ENCODE measurements at regions not wholly inside any gene's neighbourhood (a gene's known extent, or its start where the extent isn't known, plus 50 kb on each side); places are given as distances from the start of the nearest gene placed in this dataset.

GRCh38 chr20:20897145-20897544 lies 184.7 kb upstream of the RALGAPA2 start:
- Histone ChIP-seq H3K4me3 (no peak overlapping the region), H3K4me1 (peaks cover 0 to 6% (median 0%) of the 10 kb centered on the region in 10 experiments; a peak in 2 of 20 replicates), H3K27ac (no peak overlapping the region), H3K27me3 (no peaks in the 10 kb centered on the region), H3K9ac (no peak overlapping the region), H4K20me1 (no peaks in the 10 kb centered on the region), H3K4me2 (no peak overlapping the region), H3K9me3 (replicated peaks in 1 of 11) (peaks cover 0 to 8% (median 0%) of the 10 kb centered on the region in 11 experiments; a peak in 3 of 22 replicates), H3K36me3 (no peaks in the 10 kb centered on the region)
- no peak for TF ChIP-seq Cebpa-rat (IDR thresholded peaks at IDR 0.05)

DNA sequence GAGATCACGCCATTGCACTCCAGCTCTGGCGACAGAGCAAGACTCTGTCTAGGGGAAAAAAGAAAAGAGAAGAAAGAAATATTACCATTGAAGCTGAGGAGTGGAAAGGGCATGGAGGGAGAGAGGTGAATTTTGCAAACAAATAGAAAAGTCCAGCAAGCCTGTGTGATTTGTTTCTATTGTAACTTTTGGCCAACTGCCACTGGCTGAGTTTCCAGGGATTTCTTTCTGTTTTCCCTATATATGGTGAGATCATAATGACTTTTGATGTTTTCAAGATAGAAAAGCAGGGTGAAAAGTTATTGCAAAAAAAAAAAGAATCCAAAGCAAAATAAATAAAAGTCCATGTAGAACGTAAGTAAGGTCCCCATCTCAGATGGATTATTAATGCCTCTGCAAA lies 184.2 kb upstream of the RALGAPA2 start:
- no peaks in the 10 kb centered on the region for H3K27me3 ChIP-seq
- peaks cover 0 to 6% (median 0%) of the 10 kb centered on the region in 10 experiments; a peak in 2 of 20 replicates for H3K4me1 ChIP-seq
- TF ChIP-seq Cebpa-rat (IDR thresholded peaks at IDR 0.05), result no peak
- no peaks in the 10 kb centered on the region for H4K20me1 ChIP-seq
- H3K27ac ChIP-seq, result no peak overlapping the region
- peaks cover 0 to 8% (median 0%) of the 10 kb centered on the region in 11 experiments; a peak in 3 of 22 replicates for H3K9me3 ChIP-seq (replicated peaks in 1 of 11)
- H3K4me2 ChIP-seq, result no peak overlapping the region
- H3K36me3 ChIP-seq, result no peaks in the 10 kb centered on the region
- H3K4me3 ChIP-seq, result no peak overlapping the region
- H3K9ac ChIP-seq, result no peak overlapping the region

GRCh38 chr20:20895537-20895936 lies 183.1 kb upstream of the RALGAPA2 start:
- H3K27ac ChIP-seq, result no peak overlapping the region
- H3K9ac ChIP-seq, result no peak overlapping the region
- H4K20me1 ChIP-seq, result no peaks in the 10 kb centered on the region
- H3K4me2 ChIP-seq, result no peak overlapping the region
- no peak overlapping the region for H3K4me3 ChIP-seq
- no peak for TF ChIP-seq Cebpa-rat (IDR thresholded peaks at IDR 0.05)
- no peaks in the 10 kb centered on the region for H3K36me3 ChIP-seq
- H3K9me3 ChIP-seq (replicated peaks in 1 of 11), result peaks cover 0 to 8% (median 0%) of the 10 kb centered on the region in 11 experiments; a peak in 1 of 22 replicates
- no peaks in the 10 kb centered on the region for H3K27me3 ChIP-seq
- peaks cover 0 to 6% (median 0%) of the 10 kb centered on the region in 10 experiments; a peak in 2 of 20 replicates for H3K4me1 ChIP-seq

DNA sequence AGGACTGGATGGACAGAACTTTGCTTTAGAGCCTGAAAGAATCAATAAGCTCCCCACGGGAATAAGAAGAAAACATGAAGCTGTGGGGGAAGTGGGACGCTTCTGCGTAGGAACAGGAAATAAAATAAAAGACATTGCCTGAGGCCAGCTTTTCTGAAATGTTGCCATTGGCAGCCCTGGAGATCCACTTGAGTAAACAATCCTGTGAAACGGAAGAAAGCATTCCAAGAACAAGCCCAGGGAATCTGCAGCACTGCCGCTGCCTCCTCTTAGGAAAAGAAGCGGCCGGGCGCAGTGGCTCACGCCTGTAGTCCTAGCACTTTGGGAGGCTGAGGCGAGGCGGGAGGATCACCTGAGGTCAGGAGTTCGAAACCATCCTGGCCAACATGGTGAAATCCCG lies 182.3 kb upstream of the RALGAPA2 start:
- H3K36me3 ChIP-seq, result no peaks in the 10 kb centered on the region
- no peaks in the 10 kb centered on the region for H4K20me1 ChIP-seq
- no peak overlapping the region for H3K9ac ChIP-seq
- no peak for TF ChIP-seq Cebpa-rat (IDR thresholded peaks at IDR 0.05)
- H3K4me1 ChIP-seq, result peaks cover 0 to 6% (median 0%) of the 10 kb centered on the region in 10 experiments; a peak in 2 of 20 replicates
- H3K27ac ChIP-seq, result no peak overlapping the region
- H3K4me2 ChIP-seq, result peak overlapping the region in 2 of 11 experiments; percentile 2 to 8; a peak in 1 of 22 replicates
- H3K4me3 ChIP-seq, result no peak overlapping the region
- no peaks in the 10 kb centered on the region for H3K27me3 ChIP-seq
- H3K9me3 ChIP-seq (replicated peaks in 1 of 11), result peaks cover 0 to 8% (median 0%) of the 10 kb centered on the region in 11 experiments; a peak in 1 of 22 replicates

DNA sequence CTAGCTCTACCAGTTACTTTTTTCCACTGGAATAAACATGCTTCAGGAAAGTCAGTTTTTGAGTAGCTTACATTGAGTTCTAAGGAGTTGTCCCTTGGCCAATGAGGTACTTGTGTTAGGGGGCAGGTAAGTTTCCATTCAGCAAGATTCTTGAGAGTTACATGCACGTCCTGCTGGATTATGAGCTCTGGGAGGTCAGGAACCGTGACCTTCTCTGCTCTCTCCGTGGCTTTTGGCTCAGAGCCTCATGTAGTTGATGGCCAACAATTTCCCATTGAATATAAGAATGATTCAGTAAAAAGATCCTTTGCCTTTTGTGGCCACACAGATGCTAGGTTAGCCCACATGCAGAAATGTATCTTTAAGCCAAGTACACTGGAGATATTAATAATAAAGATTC lies 181.8 kb upstream of the RALGAPA2 start:
- H3K9me3 ChIP-seq (replicated peaks in 1 of 11), result peaks cover 0 to 8% (median 0%) of the 10 kb centered on the region in 11 experiments; a peak in 3 of 22 replicates
- peak overlapping the region in 2 of 11 experiments; percentile 2 to 8; a peak in 1 of 22 replicates for H3K4me2 ChIP-seq
- H3K27me3 ChIP-seq, result no peaks in the 10 kb centered on the region
- no peak overlapping the region for H3K9ac ChIP-seq
- no peak overlapping the region for H3K27ac ChIP-seq
- H4K20me1 ChIP-seq, result no peaks in the 10 kb centered on the region
- H3K4me3 ChIP-seq, result no peak overlapping the region
- H3K4me1 ChIP-seq, result peaks cover 0 to 6% (median 0%) of the 10 kb centered on the region in 10 experiments; a peak in 2 of 20 replicates
- H3K36me3 ChIP-seq, result no peaks in the 10 kb centered on the region
- no peak for TF ChIP-seq Cebpa-rat (IDR thresholded peaks at IDR 0.05)

- H3K4me1 ChIP-seq, result peaks cover 0 to 6% (median 0%) of the 10 kb centered on the region in 10 experiments; a peak in 2 of 20 replicates
- H3K27ac ChIP-seq, result no peak overlapping the region
- H3K4me3 ChIP-seq, result no peak overlapping the region
- H3K27me3 ChIP-seq, result no peaks in the 10 kb centered on the region
- no peak overlapping the region for H3K9ac ChIP-seq
- no peaks in the 10 kb centered on the region for H3K36me3 ChIP-seq
- H3K4me2 ChIP-seq, result no peak overlapping the region
- H4K20me1 ChIP-seq, result no peaks in the 10 kb centered on the region
- H3K9me3 ChIP-seq (replicated peaks in 1 of 11), result peaks cover 0 to 8% (median 0%) of the 10 kb centered on the region in 11 experiments; a peak in 3 of 22 replicates
- TF ChIP-seq Cebpa-rat (IDR thresholded peaks at IDR 0.05), result no peak
Measured at GRCh38 chr20:20892328-20892727, 179.9 kb upstream of the RALGAPA2 start.

DNA sequence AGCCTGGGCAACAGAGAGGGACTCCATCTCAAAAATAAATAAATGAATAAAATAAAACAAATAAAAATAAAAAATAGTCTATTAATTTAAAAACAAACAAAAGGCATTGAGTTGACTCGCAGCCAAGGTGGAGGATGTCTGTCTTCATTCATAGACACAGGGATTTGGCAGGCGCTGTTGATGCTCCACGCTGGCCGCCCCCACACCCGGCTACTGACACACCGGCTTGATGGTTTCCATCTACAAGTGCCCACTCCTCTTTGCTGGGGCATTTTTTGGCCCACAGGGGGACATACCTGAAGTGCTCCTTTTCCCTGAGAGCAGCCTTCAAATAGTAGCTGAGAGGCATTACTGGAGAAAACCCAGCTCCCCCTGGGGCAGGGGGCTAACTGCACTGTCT lies 178.3 kb upstream of the RALGAPA2 start:
- H4K20me1 ChIP-seq, result no peaks in the 10 kb centered on the region
- no peaks in the 10 kb centered on the region for H3K27me3 ChIP-seq
- H3K27ac ChIP-seq, result no peak overlapping the region
- peaks cover 0 to 8% (median 0%) of the 10 kb centered on the region in 11 experiments; a peak in 3 of 22 replicates for H3K9me3 ChIP-seq (replicated peaks in 1 of 11)
- H3K4me3 ChIP-seq, result no peak overlapping the region
- H3K4me1 ChIP-seq, result peaks cover 0 to 6% (median 0%) of the 10 kb centered on the region in 10 experiments; a peak in 2 of 20 replicates
- no peak overlapping the region for H3K9ac ChIP-seq
- H3K4me2 ChIP-seq, result no peak overlapping the region
- no peaks in the 10 kb centered on the region for H3K36me3 ChIP-seq
- TF ChIP-seq Cebpa-rat (IDR thresholded peaks at IDR 0.05), result no peak

DNA sequence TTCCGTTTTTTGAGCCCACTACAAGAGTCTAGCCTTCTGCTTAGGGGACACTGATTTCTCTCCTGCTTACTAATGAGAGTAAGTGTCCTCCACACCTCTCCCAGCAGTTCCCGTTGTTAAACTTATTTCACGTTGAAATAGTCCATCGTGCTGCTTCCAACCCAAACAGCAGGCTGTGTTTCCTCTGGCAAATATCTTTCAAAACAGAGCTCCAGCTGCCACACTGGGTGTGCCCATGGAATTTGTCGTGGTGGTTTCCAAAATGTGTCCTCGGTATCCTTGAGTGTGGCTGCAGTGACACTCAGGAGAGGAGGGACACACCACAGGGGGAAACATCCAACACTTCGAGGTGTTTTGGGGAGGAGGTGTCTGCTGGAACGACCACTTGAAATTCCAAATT lies 176.5 kb upstream of the RALGAPA2 start:
- Histone ChIP-seq H3K4me3 (no peak overlapping the region), H3K4me2 (no peak overlapping the region), H3K9ac (no peak overlapping the region), H3K36me3 (no peaks in the 10 kb centered on the region), H3K27me3 (no peaks in the 10 kb centered on the region), H3K9me3 (replicated peaks in 1 of 11) (peaks cover 0 to 4% (median 0%) of the 10 kb centered on the region in 11 experiments; a peak in 2 of 22 replicates), H3K4me1 (no peaks in the 10 kb centered on the region), H4K20me1 (no peaks in the 10 kb centered on the region), H3K27ac (no peak overlapping the region)
- TF ChIP-seq Cebpa-rat (IDR thresholded peaks at IDR 0.05), result no peak

GRCh38 chr20:20888266-20888656 lies 175.8 kb upstream of the RALGAPA2 start:
- Histone ChIP-seq H3K27me3 (no peaks in the 10 kb centered on the region), H3K9ac (no peak overlapping the region), H3K4me3 (no peak overlapping the region), H3K27ac (no peak overlapping the region), H4K20me1 (no peaks in the 10 kb centered on the region), H3K36me3 (no peaks in the 10 kb centered on the region), H3K9me3 (replicated peaks in 1 of 11) (peaks cover 0 to 4% (median 0%) of the 10 kb centered on the region in 11 experiments; a peak in 2 of 22 replicates), H3K4me2 (no peak overlapping the region), H3K4me1 (no peaks in the 10 kb centered on the region)
- no peak for TF ChIP-seq Cebpa-rat (IDR thresholded peaks at IDR 0.05)

All from BLaER1 treated with 17β-estradiol and CSF1 and Interleukin-3, amounts not matched to agents 10 nM and 100 nM (cell line).